Calu3 (cell line): ENCODE measurements at regions not wholly inside any gene's neighbourhood (a gene's known extent, or its start where the extent isn't known, plus 50 kb on each side); places are given as distances from the start of the nearest gene placed in this dataset.

ENCODE experiments used
- BruUV-seq: library from RNA; stranded (reverse); fragments of 400-500 nt; replicated peaks from 2 replicates; lab custom pipeline; 2021; lab: Mats Ljungman, UMichigan
- CTCF ChIA-PET: fragments of 300-600 bp; sonication (Branson Sonifier 250); formaldehyde crosslinking; loops from one replicate; lab custom pipeline; 2022; ENCODE audit warnings: antibody characterized with exemption; lab: Charles Lee
- DNase-seq: peaks from one replicate; pipeline ENCODE4 v3.0.0; 2022
- H3K27ac Mint-ChIP-seq: one replicate; pipeline ENCODE4 v1.8.0; 2022; ENCODE audit warnings: mixed read lengths; ENCODE audit not compliant: unreplicated experiment
- H3K27me3 Mint-ChIP-seq: one replicate; pipeline ENCODE4 v1.8.0; 2022; ENCODE audit warnings: mixed read lengths; ENCODE audit not compliant: unreplicated experiment
- H3K36me3 Mint-ChIP-seq: one replicate; pipeline ENCODE4 v1.8.0; 2022; ENCODE audit warnings: mild to moderate bottlenecking, moderate library complexity, mixed read lengths; ENCODE audit not compliant: insufficient read depth, unreplicated experiment
- H3K4me1 Mint-ChIP-seq: one replicate; pipeline ENCODE4 v1.8.0; 2022; ENCODE audit warnings: mild to moderate bottlenecking, low read depth, mixed read lengths; ENCODE audit not compliant: unreplicated experiment
- H3K4me3 Mint-ChIP-seq: one replicate; pipeline ENCODE4 v1.8.0; 2022; ENCODE audit warnings: mild to moderate bottlenecking, low read depth, moderate library complexity, mixed read lengths; ENCODE audit not compliant: unreplicated experiment
- H3K9me3 Mint-ChIP-seq: one replicate; pipeline ENCODE4 v1.8.0; 2022; ENCODE audit warnings: low read depth, mixed read lengths; ENCODE audit not compliant: unreplicated experiment
- CTCF ChIP-seq: fragments of 200-600 bp; IDR thresholded peaks from one replicate; pipeline ENCODE4 v1.8.0; 2022; ENCODE audit warnings: antibody characterized with exemption; ENCODE audit not compliant: unreplicated experiment
- intact Hi-C: fragments of 100-400 bp; cut with micrococcal nuclease; formaldehyde crosslinking; loops from one replicate; pipeline ENCODE4 v1.10.0; 2022; ENCODE audit not compliant: unreplicated experiment

GRCh38 chrX:135632353-135632752 lies 81.1 kb upstream of the CT45A1 start:
- CTCF ChIA-PET = no interaction called here
- no TSS peak for BruUV-seq
- Mint-ChIP-seq H3K27ac (no peak overlapping the region), H3K4me3 (no peak overlapping the region), H3K4me1 (no peaks in the 10 kb centered on the region), H3K36me3 (no peaks in the 10 kb centered on the region), H3K27me3 (peaks cover 13% of the 10 kb centered on the region), H3K9me3 (no peaks in the 10 kb centered on the region)
- no peak for TF ChIP-seq CTCF
- intact Hi-C loops = loop anchor here (2.0 kb wide), 1 partner anchor 300 kb away; no protein-coding TSS in a partner anchor
- DNase-seq = no peak

- Mint-ChIP-seq H3K27me3 (peaks cover 13% of the 10 kb centered on the region), H3K27ac (no peak overlapping the region), H3K9me3 (no peaks in the 10 kb centered on the region), H3K4me3 (no peak overlapping the region), H3K4me1 (no peaks in the 10 kb centered on the region), H3K36me3 (no peaks in the 10 kb centered on the region)
- no peak for TF ChIP-seq CTCF
- no TSS peak for BruUV-seq
- DNase-seq = no peak
- CTCF ChIA-PET = no interaction called here
- intact Hi-C loops = no loop called here
Observed at GRCh38 chrX:135639066-135639780, 74.2 kb upstream of the CT45A1 start.

- BruUV-seq = no TSS peak
- Mint-ChIP-seq H3K27ac (no peak overlapping the region), H3K9me3 (peaks cover 2% of the 10 kb centered on the region), H3K27me3 (no peaks in the 10 kb centered on the region), H3K4me3 (no peak overlapping the region), H3K36me3 (no peaks in the 10 kb centered on the region), H3K4me1 (no peaks in the 10 kb centered on the region)
- TF ChIP-seq CTCF = no peak
- CTCF ChIA-PET = no interaction called here
- no peak for DNase-seq
- intact Hi-C loops = no loop called here
Observed at GRCh38 chrX:135643916-135644315, 69.5 kb upstream of the CT45A1 start.

DNA sequence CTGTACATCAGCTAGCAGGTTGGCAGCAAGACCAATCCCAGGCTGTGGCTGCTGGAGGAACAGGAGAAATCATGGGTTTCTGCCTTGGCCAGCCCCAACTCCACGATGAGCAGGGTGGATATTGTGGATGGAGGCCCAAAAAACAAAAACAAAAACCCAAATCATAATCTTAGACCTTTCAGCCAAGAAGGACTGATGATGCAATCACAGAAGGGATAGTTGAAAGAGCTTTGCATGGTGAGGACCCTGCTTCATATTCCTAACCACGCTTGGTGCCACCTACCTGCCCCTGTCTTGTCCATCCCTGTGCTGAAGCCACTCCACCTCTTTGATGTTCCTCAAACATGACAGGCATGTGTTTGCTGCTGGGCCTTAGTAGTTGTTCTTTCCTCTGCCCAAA lies 68.8 kb upstream of the CT45A1 start:
- Mint-ChIP-seq H3K27ac (no peak overlapping the region), H3K4me3 (no peak overlapping the region), H3K9me3 (peaks cover 2% of the 10 kb centered on the region), H3K4me1 (no peaks in the 10 kb centered on the region), H3K27me3 (no peaks in the 10 kb centered on the region), H3K36me3 (no peaks in the 10 kb centered on the region)
- no TSS peak for BruUV-seq
- no peak for DNase-seq
- CTCF ChIA-PET = no interaction called here
- intact Hi-C loops = no loop called here
- TF ChIP-seq CTCF = no peak
